ENCODE measurements at regions not wholly inside any gene's neighbourhood (a gene's known extent, or its start where the extent isn't known, plus 50 kb on each side); places are given as distances from the start of the nearest gene placed in this dataset.

GRCh38 chr3:153944084-153944483, 177.1 kb upstream of the ARHGEF26 start:
- BruUV-seq (replicated peaks) = no TSS peak
- Histone ChIP-seq H3K27ac (ENCODE audit: insufficient read depth, low read depth, low read length) (no peak overlapping the region), H3K9me3 (replicated peaks; ENCODE audit: control insufficient read depth, insufficient read depth, low read length) (no peaks in the 10 kb centered on the region), H3K79me2 (ENCODE audit: control insufficient read depth, insufficient read depth, low read length) (no peaks in the 10 kb centered on the region), H3K4me1 (ENCODE audit: control insufficient read depth, extremely low read depth, insufficient read depth, low read length) (no peaks in the 10 kb centered on the region), H3K9ac (replicated peaks; ENCODE audit: extremely low read depth, insufficient read depth, low read length) (no peak overlapping the region), H4K20me1 (replicated peaks; ENCODE audit: control insufficient read depth, extremely low read depth, insufficient read depth, low read length) (no peaks in the 10 kb centered on the region), H3K27me3 (ENCODE audit: control insufficient read depth in 2 of 2, insufficient read depth in 2 of 2, low read length in 2 of 2) (no peaks in the 10 kb centered on the region), H3K9me1 (replicated peaks; ENCODE audit: control insufficient read depth, extremely low read depth, insufficient read depth, low read length) (no peaks in the 10 kb centered on the region), H3K4me3 (replicated peaks in 1 of 3; ENCODE audit: insufficient read depth in 1 of 3, low read depth in 1 of 3, low read length in 3 of 3) (no peak overlapping the region), H3K36me3 (ENCODE audit: control insufficient read depth in 2 of 2, extremely low read depth in 1 of 2, insufficient read depth in 2 of 2, low read length in 2 of 2) (no peaks in the 10 kb centered on the region), H2AFZ (ENCODE audit: low read depth, low read length) (no peak overlapping the region), H3K4me2 (ENCODE audit: insufficient read depth, low read length) (no peak overlapping the region)
- no peak for FAIRE-seq
- dilution Hi-C loops (cut with MboI; ENCODE audit: extremely low pct_ligation_motif_present, low sequenced_read_pairs) (no loop called here), intact Hi-C loops (cut with micrococcal nuclease) (no loop called here)
- no peak for DNase-seq (ENCODE audit: low read depth, low spot score)
- POLR2A ChIA-PET = no interaction called here
- CTCF ChIA-PET = interaction anchor here (0.6 to 1.5 kb wide), 3 partner anchors 9 to 901 kb away, joined by 3 read pairs; no protein-coding TSS in a partner anchor
- TF ChIP-seq JUN (IDR thresholded peaks at IDR 0.05; ENCODE audit: borderline replicate concordance, insufficient read depth, insufficient read length, low read depth) (no peak), POLR2AphosphoS5 (IDR thresholded peaks at IDR 0.05; ENCODE audit: insufficient read depth, low read depth, low read length) (no peak), EZH2 (IDR thresholded peaks at IDR 0.05; ENCODE audit: borderline replicate concordance, low read depth, low read length, severe bottlenecking) (no peak), POLR2A (IDR thresholded peaks at IDR 0.05; ENCODE audit: low read depth, low read length) (no peak)

- Histone ChIP-seq H3K9ac (replicated peaks; ENCODE audit: extremely low read depth, insufficient read depth, low read length) (no peak overlapping the region), H3K4me1 (ENCODE audit: control insufficient read depth, extremely low read depth, insufficient read depth, low read length) (no peaks in the 10 kb centered on the region), H2AFZ (ENCODE audit: low read depth, low read length) (no peak overlapping the region), H4K20me1 (replicated peaks; ENCODE audit: control insufficient read depth, extremely low read depth, insufficient read depth, low read length) (no peaks in the 10 kb centered on the region), H3K36me3 (ENCODE audit: control insufficient read depth in 2 of 2, extremely low read depth in 1 of 2, insufficient read depth in 2 of 2, low read length in 2 of 2) (no peaks in the 10 kb centered on the region), H3K27ac (ENCODE audit: insufficient read depth, low read depth, low read length) (no peak overlapping the region), H3K4me2 (ENCODE audit: insufficient read depth, low read length) (no peak overlapping the region), H3K9me3 (replicated peaks; ENCODE audit: control insufficient read depth, insufficient read depth, low read length) (no peaks in the 10 kb centered on the region), H3K79me2 (ENCODE audit: control insufficient read depth, insufficient read depth, low read length) (no peaks in the 10 kb centered on the region), H3K4me3 (replicated peaks in 1 of 3; ENCODE audit: insufficient read depth in 1 of 3, low read depth in 1 of 3, low read length in 3 of 3) (no peak overlapping the region), H3K27me3 (ENCODE audit: control insufficient read depth in 2 of 2, insufficient read depth in 2 of 2, low read length in 2 of 2) (peaks cover 0 to 2% of the 10 kb centered on the region in 2 experiments), H3K9me1 (replicated peaks; ENCODE audit: control insufficient read depth, extremely low read depth, insufficient read depth, low read length) (no peaks in the 10 kb centered on the region)
- DNase-seq (ENCODE audit: low read depth, low spot score) (no peak), FAIRE-seq (no peak)
- ChIA-PET POLR2A (no interaction called here), CTCF (interaction anchor here (0.7 to 2.1 kb wide), 2 partner anchors 9 to 19 kb away, joined by 4 to 12 read pairs; no protein-coding TSS in a partner anchor)
- no peak for TF ChIP-seq MYC (IDR thresholded peaks at IDR 0.05; ENCODE audit: low read depth, low read length)
- TF ChIP-seq FOS (IDR thresholded peaks at IDR 0.05; ENCODE audit: borderline replicate concordance, insufficient read depth, low read length) = no peak
- TF ChIP-seq CTCF (IDR thresholded peaks at IDR 0.05; ENCODE audit: extremely low read depth in 1 of 2, insufficient read depth in 1 of 2, low read depth in 1 of 2, low read length in 2 of 2) = no peak
- dilution Hi-C loops (cut with MboI; ENCODE audit: extremely low pct_ligation_motif_present, low sequenced_read_pairs) (no loop called here), intact Hi-C loops (cut with micrococcal nuclease) (no loop called here)
- BruUV-seq (replicated peaks) = no TSS peak
Measured at GRCh38 chr3:153951276-153951675, 169.9 kb upstream of the ARHGEF26 start.
